Stimulated activated naive CD4-positive, alpha-beta T cell (primary cell): ENCODE measurements at regions not wholly inside any gene's neighbourhood (a gene's known extent, or its start where the extent isn't known, plus 50 kb on each side); places are given as distances from the start of the nearest gene placed in this dataset.

Source experiments
- DNase-seq, 6 experiments: peaks; one replicate each; lab custom pipeline; 2025; lab: John Stamatoyannopoulos, UW

GRCh38 chr11:122451911-122452310 is 203.6 kb upstream of the UBASH3B start:
- no peak for DNase-seq

GRCh38 chr11:122441666-122442035 is 213.9 kb upstream of the UBASH3B start:
- DNase-seq: no peak

GRCh38 chr11:122440811-122441665 is 214.5 kb upstream of the UBASH3B start:
- no peak for DNase-seq

GRCh38 chr11:122439866-122440810 is 215.4 kb upstream of the UBASH3B start:
- no peak for DNase-seq

DNA sequence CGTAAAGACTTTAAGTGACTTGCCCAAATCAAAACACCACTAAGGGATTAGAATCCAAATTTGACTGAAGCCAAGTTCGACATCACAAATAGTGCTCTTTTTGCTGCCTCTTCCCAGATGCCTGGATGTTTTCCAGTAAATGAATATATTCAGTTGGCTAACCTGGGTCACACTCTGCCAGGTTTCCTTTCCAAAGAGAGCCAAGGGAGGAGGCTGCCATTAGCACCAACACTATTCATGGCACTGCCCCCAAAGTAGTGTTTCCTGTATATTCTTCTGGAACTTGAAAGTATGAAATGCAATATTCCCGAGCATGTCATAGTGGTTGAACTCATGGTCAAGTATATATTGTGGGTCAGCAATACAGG is 219.3 kb upstream of the UBASH3B start:
- no peak for DNase-seq

GRCh38 chr11:122435540-122436187 is 219.9 kb upstream of the UBASH3B start:
- no peak for DNase-seq

DNA sequence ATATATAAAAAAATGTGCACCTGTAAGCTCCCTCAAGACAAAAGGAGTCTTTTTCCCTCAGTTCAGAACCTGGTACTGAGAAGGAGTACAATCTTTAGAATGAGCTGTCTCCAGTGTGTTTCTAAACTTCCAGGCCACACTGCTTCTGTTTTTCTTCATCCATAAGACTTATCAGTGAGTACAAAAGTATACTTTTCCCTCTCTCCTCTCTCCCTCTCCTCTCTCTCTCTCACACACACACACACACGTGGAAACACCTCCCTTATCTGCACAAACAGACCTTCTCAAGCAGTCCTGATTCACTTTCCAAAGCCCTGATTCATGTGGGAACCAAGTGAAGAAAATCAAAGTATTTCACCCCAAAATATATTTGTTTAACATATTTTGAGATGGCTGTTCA is 220.7 kb upstream of the UBASH3B start:
- no peak for DNase-seq

DNA sequence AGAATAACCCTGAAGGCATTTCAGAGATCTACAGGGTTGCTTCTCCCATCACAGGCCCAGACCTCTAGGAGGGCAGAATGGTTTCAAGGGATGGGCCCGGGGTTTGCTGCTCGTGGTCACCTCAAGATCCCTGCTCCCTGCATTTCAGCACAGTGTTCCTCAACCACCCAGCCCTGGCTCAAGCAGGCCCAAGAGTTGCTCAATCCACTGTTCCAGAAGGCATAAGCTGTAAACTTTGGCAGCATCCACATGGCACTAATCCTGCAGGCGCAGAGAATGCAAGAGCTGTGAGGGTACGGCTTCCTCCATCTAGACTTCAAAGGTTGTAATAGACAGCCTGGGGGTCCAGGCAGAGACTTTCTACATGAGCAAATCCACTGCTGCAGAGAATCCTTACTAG is 225.0 kb upstream of the UBASH3B start:
- DNase-seq: no peak

GRCh38 chr11:122426073-122426472 is 229.4 kb upstream of the UBASH3B start:
- no peak for DNase-seq

- no peak for DNase-seq
Observed at GRCh38 chr11:122424636-122425035, 230.9 kb upstream of the UBASH3B start.

DNA sequence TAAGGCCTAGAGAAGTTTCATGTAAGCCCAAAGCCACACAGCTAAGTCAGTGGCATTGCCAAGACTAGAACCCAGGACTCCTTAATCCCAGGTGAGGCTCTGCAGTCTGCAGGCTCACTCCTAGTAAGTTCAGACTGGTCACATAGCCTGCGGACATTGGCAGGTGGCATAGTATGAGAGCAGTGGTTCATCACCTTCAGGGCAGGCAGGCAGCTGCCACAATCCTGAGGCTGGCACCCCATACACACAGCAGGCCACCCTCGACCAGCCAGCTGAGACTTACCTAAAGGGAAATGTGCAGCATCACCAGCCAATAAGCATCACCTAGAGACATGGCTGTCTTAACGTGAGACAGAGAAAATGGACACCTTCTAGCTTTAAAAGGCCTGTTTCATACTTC is 231.6 kb upstream of the UBASH3B start:
- no peak for DNase-seq

DNA sequence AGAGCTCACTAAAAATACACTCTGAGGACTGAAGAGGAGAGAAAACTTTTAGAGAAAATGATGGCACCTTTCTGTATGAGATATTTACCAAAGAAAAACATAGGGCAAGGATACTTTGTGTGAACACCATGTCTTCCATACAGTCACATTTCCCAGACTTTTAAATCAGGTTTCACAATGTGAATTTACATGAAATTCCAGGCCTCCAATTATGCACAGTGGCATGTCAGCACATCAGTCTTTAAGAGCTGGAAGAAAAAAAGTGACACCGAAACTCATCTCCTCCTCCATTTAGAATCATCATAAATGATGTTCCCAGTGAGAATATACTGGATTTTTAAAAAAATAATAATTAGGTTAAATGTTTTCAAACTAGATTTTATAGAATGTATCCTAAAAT is 232.2 kb upstream of the UBASH3B start:
- no peak for DNase-seq

- no peak for DNase-seq
Observed at GRCh38 chr11:122422682-122423081, 232.8 kb upstream of the UBASH3B start.

DNA sequence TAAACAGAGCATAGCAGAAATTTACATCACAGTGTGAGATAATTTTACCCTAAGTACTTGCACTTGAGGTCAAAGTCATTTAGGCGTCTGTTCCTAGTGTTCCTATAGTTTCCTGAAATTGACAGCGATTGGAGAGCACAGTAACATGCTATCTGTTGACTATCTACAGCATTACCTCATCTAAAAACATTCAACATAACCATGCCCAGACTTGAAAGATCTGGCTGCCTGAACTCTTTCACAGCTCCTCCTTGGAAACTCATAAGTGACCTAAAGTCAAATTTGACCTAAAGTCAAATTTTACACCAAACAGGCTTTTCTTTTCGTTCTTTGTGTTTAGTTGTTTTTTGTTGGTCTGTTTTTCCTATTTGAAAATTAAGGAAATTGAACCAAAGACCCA is 233.8 kb upstream of the UBASH3B start:
- no peak for DNase-seq

DNA sequence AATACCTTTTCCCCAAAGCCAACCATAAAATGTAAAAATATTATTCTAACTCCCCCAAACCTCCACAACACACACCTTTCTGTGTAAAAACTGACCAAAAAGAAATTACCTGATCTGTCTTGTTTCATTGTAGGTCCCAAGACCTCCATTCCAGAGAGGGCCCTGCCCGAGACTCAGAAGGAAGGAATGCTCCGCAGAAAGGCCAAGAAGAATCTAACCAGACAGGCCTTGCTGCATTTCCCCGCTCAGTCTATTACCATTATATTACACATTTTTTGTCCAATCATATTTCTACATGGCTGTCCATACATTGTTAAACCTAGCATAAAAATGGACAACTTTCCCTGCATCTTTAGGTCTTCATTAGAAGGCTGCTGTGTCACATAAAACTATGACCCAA is 237.5 kb upstream of the UBASH3B start:
- no peak for DNase-seq

DNA sequence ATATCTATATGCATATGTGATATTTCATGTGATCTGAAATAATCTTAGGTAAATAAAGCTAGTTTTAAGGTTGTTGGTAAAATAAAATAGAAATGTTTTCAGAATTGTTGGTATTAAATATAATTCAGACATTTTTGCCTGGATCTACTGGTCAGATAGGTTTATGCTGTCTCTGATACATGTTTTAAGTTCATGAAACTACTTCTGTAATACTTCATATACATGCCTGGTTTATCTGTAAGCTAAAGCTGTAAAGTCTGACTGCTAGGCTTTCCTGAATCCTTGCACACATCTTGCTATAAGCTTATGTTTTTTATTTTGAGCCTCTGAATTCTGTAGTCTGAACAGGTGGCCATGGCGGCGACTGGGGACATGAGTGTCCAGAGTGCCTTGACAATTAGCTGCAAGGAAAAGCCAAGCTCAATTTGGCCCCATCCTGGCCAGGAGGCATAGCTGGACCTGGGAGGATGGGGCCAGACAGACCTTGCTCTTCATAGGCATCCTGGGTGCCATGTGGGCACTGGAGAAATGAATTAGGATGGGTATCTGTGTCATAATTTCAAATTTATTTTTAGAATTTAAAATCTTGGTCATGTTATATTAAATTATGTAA is 241.0 kb upstream of the UBASH3B start:
- no peak for DNase-seq

DNA sequence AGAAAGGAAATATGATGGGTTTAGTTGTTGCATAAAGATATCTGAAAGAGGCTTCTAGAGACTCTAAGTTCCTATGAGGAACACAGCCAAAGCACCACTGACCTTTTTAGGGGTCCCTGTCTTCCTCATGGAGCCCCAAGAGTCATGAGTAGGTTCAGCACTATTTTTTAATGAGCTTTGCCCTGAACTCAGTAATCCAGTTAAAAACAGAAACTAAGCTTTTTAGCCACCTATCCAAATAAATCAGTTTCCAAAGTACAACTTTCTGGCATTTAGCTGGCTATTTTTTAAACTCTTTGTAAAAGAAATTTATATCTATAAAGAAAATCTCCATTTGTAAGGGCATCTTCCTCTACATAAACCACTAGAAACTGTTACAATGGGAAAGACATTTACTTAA is 241.8 kb upstream of the UBASH3B start:
- DNase-seq: no peak

- DNase-seq: no peak
Observed at GRCh38 chr11:122412581-122412980, 242.9 kb upstream of the UBASH3B start.

DNA sequence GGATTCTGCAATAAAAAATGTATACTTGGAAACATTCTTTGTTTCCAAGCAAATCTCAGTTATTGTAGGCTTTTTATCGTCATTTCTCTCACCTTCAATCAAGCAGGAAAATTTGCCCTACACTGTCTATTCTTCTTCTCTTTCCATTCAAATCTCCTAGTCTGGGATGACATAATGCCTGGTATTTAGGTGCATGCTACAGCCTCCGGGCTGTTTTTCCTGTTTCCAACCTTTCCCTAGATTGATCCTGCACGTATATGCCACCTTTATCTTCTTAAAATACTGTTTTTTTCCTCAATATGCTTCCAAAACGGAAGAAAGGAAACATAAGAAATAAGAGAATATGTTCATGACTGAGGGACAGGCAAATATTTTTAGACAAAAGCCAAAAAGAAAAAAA is 249.1 kb upstream of the UBASH3B start:
- DNase-seq: no peak

GRCh38 chr11:122405547-122406341 is 249.8 kb upstream of the UBASH3B start:
- DNase-seq: no peak

GRCh38 chr11:122404571-122404970 is 251.0 kb upstream of the UBASH3B start:
- DNase-seq: no peak
